Prostate gland (tissue), 2 donors: ENCODE measurements at regions not wholly inside any gene's neighbourhood (a gene's known extent, or its start where the extent isn't known, plus 50 kb on each side); places are given as distances from the start of the nearest gene placed in this dataset.

Experiments
- CTCF ChIP-seq, 4 experiments: fragments of 200-600 bp in 2 of 4; fragments of 450-650 bp in 2 of 4; sonication (generic) in 2 of 4; IDR thresholded peaks; 1 replicate in 3 of 4; 2 replicates in 1 of 4; pipeline ENCODE4 v1.5.1; 2016 to 2019; ENCODE audit warnings: antibody characterized with exemption in 4 of 4, mild to moderate bottlenecking in 2 of 4, moderate library complexity in 2 of 4
- POLR2A ChIP-seq: fragments of 450-650 bp; IDR thresholded peaks from one replicate; pipeline ENCODE4 v1.6.1; 2016; ENCODE audit warnings: antibody characterized with exemption, mild to moderate bottlenecking
- POLR2AphosphoS5 ChIP-seq: sonication (generic); formaldehyde crosslinking; IDR thresholded peaks from one replicate; pipeline ENCODE4 v1.6.1; 2017; ENCODE audit warnings: antibody characterized with exemption

- TF ChIP-seq CTCF (IDR thresholded peaks at IDR 0.05) (no peak), POLR2A (no peak), POLR2AphosphoS5 (no peak)
Observed at GRCh38 chr20:39253051-39253755, 291.1 kb downstream of the DHX35 start.
